HepG2 (cell line): ENCODE measurements at regions not wholly inside any gene's neighbourhood (a gene's known extent, or its start where the extent isn't known, plus 50 kb on each side); places are given as distances from the start of the nearest gene placed in this dataset.

ENCODE experiments used
- ATAC-seq: fragments of 200-7000 bp; cut with Tn5 transposase; 3 replicates; pipeline ENCODE4 v1.9.1; 2020; ENCODE audit warnings: mild to moderate bottlenecking, moderate library complexity
- BruUV-seq: library from RNA; stranded (reverse); fragments of 400-500 nt; replicated peaks from 2 replicates; lab custom pipeline; 2021; lab: Mats Ljungman, UMichigan
- CTCF ChIA-PET: fragments of 300-600 bp; formaldehyde crosslinking; extraction: SDS; loops from one replicate; lab custom pipeline; 2021; ENCODE audit warnings: low total read pairs, inconsistent platforms, low intra/inter-chr PET ratio; lab: Yijun Ruan, JAX
- POLR2A ChIA-PET: fragments of 350-600 bp; sonication (Branson Sonifier 250); formaldehyde crosslinking; loops from one replicate; lab custom pipeline; 2020; ENCODE audit warnings: antibody characterized with exemption, inconsistent platforms; lab: Yijun Ruan, JAX
- DNase-seq: peaks from one replicate; pipeline ENCODE4 v3.0.0-alpha.2; 2015; ENCODE audit warnings: low spot score
- FAIRE-seq: peaks from 3 replicates; lab custom pipeline; 2011; peaks lifted over from hg19 to GRCh38; lab: Jason Lieb, UNC
- H2AFZ ChIP-seq: one replicate; pipeline ENCODE4 v1.6.1; 2011; ENCODE audit warnings: low read length, inconsistent platforms
- H3K27ac ChIP-seq: fragments of 300-600 bp; 3 replicates; pipeline ENCODE4 v1.8.0; 2011; ENCODE audit warnings: mixed run types, mild to moderate bottlenecking, mixed read lengths, low read length, inconsistent platforms; ENCODE audit not compliant: insufficient read depth; ENCODE audit errors: extremely low read length
- H3K27me3 ChIP-seq, 2 experiments: fragments of 200-600 bp in 1 of 2; 2 replicates in 1 of 2; 3 replicates in 1 of 2; pipeline versions ENCODE4 v1.6.0 to v1.8.0; 2011; ENCODE audit warnings: low read length in 2 of 2, mild to moderate bottlenecking in 2 of 2, moderate library complexity in 2 of 2, inconsistent platforms in 1 of 2; ENCODE audit not compliant: insufficient read depth in 2 of 2, control insufficient read depth in 1 of 2
- H3K36me3 ChIP-seq, 2 experiments: fragments of 200-600 bp in 1 of 2; replicated peaks in 1 of 2; 2 replicates in 1 of 2; 3 replicates in 1 of 2; pipeline versions ENCODE4 v1.5.1 to v1.8.0; 2011; ENCODE audit warnings: low read length in 2 of 2, inconsistent platforms in 1 of 2; ENCODE audit not compliant: insufficient read depth in 2 of 2, control insufficient read depth in 1 of 2
- H3K4me1 ChIP-seq: 2 replicates; pipeline ENCODE4 v1.5.1; 2012; ENCODE audit warnings: low read length, inconsistent platforms; ENCODE audit not compliant: insufficient read depth
- H3K4me2 ChIP-seq: 2 replicates; pipeline ENCODE4 v1.6.0; 2011; ENCODE audit warnings: low read depth, low read length, inconsistent platforms
- H3K4me3 ChIP-seq, 3 experiments: fragments of 200-600 bp in 1 of 3; sonication (generic), shearing (Covaris generic) in 1 of 3; replicated peaks in 1 of 3; 2 replicates each; pipeline ENCODE4 v1.5.1; 2011 to 2016; ENCODE audit warnings: low read length in 3 of 3, inconsistent platforms in 2 of 3, low read depth in 2 of 3, mild to moderate bottlenecking in 2 of 3, control low read depth in 1 of 3, mixed read lengths in 1 of 3; ENCODE audit not compliant: insufficient read depth in 1 of 3
- H3K79me2 ChIP-seq: one replicate; pipeline ENCODE4 v1.6.1; 2011; ENCODE audit warnings: low read length, inconsistent platforms; ENCODE audit not compliant: insufficient read depth
- H3K9ac ChIP-seq: 2 replicates; pipeline ENCODE4 v1.6.0; 2011; ENCODE audit warnings: mild to moderate bottlenecking, low read depth, low read length, inconsistent platforms; ENCODE audit not compliant: insufficient read depth
- H3K9me3 ChIP-seq: 2 replicates; pipeline ENCODE4 v1.5.1; 2012; ENCODE audit warnings: mild to moderate bottlenecking, low read length
- H4K20me1 ChIP-seq: 2 replicates; pipeline ENCODE4 v1.6.0; 2011; ENCODE audit warnings: inconsistent platforms, mild to moderate bottlenecking, low read length, moderate library complexity; ENCODE audit not compliant: insufficient read depth
- ADNP ChIP-seq: sonication (generic); formaldehyde crosslinking; IDR thresholded peaks from 2 replicates; pipeline ENCODE4 v1.4.0; 2020; ENCODE audit warnings: missing genetic modification reagents
- CBX5 ChIP-seq: sonication (generic); formaldehyde crosslinking; IDR thresholded peaks from 2 replicates; pipeline ENCODE4 v1.4.0; 2020; ENCODE audit warnings: missing genetic modification reagents, borderline replicate concordance
- DR1 ChIP-seq: sonication (generic); formaldehyde crosslinking; IDR thresholded peaks from 2 replicates; pipeline ENCODE4 v1.8.0; 2021; ENCODE audit warnings: mild to moderate bottlenecking, missing genetic modification reagents, inconsistent platforms
- HNRNPUL1 ChIP-seq: fragments of 200-400 bp; formaldehyde crosslinking; IDR thresholded peaks from 2 replicates; pipeline ENCODE4 v1.6.1; 2017; ENCODE audit warnings: low read depth, mild to moderate bottlenecking, low read length, moderate library complexity
- PCBP1 ChIP-seq: fragments of 200-400 bp; formaldehyde crosslinking; IDR thresholded peaks from 2 replicates; pipeline ENCODE4 v1.6.1; 2017; ENCODE audit warnings: mild to moderate bottlenecking, low read depth, low read length, borderline replicate concordance
- SP1 ChIP-seq, 2 experiments: fragments of 450-650 bp in 1 of 2; sonication (generic) in 1 of 2; formaldehyde crosslinking in 1 of 2; IDR thresholded peaks; 2 replicates each; pipeline versions ENCODE4 v1.4.0 to v1.6.1; 2016 to 2020; ENCODE audit warnings: missing genetic modification reagents in 1 of 2
- SYNCRIP ChIP-seq: fragments of 200-400 bp; formaldehyde crosslinking; IDR thresholded peaks from 2 replicates; pipeline ENCODE4 v1.6.1; 2018; ENCODE audit warnings: mild to moderate bottlenecking, low read depth, low read length; ENCODE audit not compliant: insufficient read depth
- TCF7L2 ChIP-seq: IDR thresholded peaks from 2 replicates; pipeline ENCODE4 v1.6.1; 2011; ENCODE audit warnings: mild to moderate bottlenecking, low read depth, low read length, moderate library complexity
- YEATS2 ChIP-seq: sonication (generic); formaldehyde crosslinking; IDR thresholded peaks from 2 replicates; pipeline ENCODE4 v1.4.0; 2020; ENCODE audit warnings: missing genetic modification reagents, borderline replicate concordance
- ZFP41 ChIP-seq: sonication (generic); formaldehyde crosslinking; IDR thresholded peaks from 2 replicates; pipeline ENCODE4 v1.4.0; 2020; ENCODE audit warnings: mild to moderate bottlenecking, missing genetic modification reagents, borderline replicate concordance
- ZNF180 ChIP-seq: sonication (generic); formaldehyde crosslinking; IDR thresholded peaks from 2 replicates; pipeline ENCODE4 v1.4.0; 2020; ENCODE audit warnings: low read depth, missing genetic modification reagents, borderline replicate concordance
- ZNF329 ChIP-seq: sonication (generic); formaldehyde crosslinking; IDR thresholded peaks from 2 replicates; pipeline ENCODE4 v1.9.0; 2021; ENCODE audit warnings: low read depth, mild to moderate bottlenecking, missing genetic modification reagents
- ZNF337 ChIP-seq: sonication (generic); formaldehyde crosslinking; IDR thresholded peaks from 2 replicates; pipeline ENCODE4 v1.5.1; 2020; ENCODE audit warnings: missing genetic modification reagents, low read depth, mild to moderate bottlenecking, borderline replicate concordance
- ZNF607 ChIP-seq: sonication (generic); formaldehyde crosslinking; IDR thresholded peaks from 2 replicates; pipeline ENCODE4 v1.5.1; 2020; ENCODE audit warnings: missing genetic modification reagents, mild to moderate bottlenecking, borderline replicate concordance
- WGBS: methylation state at CpG from one replicate; pipeline ENCODE4 v1.1.6; 2017; ENCODE audit warnings: low lambda C conversion rate; 5-methylcytosine and 5-hydroxymethylcytosine counted together
- in situ Hi-C: cut with HindIII; loops from 2 replicates; pipeline ENCODE4 v1.10.0; 2017; ENCODE audit warnings: low pct_unique_long_range_greater_than_20kb; ENCODE audit not compliant: extremely low pct_ligation_motif_present
- intact Hi-C: fragments of 100-400 bp; cut with micrococcal nuclease; formaldehyde crosslinking; loops from one replicate; pipeline ENCODE4 v1.10.0; 2022; ENCODE audit not compliant: unreplicated experiment
- TF ChIP-seq, protein P1 (sequence below): sonication (generic); formaldehyde crosslinking; conservative IDR thresholded peaks from 2 replicates; pipeline ENCODE4 v1.4.0; 2020; ENCODE audit warnings: missing genetic modification reagents
- TF ChIP-seq, protein P2 (sequence below): sonication (generic); formaldehyde crosslinking; IDR thresholded peaks from 2 replicates; pipeline ENCODE4 v1.5.0; 2020; ENCODE audit warnings: missing genetic modification reagents

DNA sequence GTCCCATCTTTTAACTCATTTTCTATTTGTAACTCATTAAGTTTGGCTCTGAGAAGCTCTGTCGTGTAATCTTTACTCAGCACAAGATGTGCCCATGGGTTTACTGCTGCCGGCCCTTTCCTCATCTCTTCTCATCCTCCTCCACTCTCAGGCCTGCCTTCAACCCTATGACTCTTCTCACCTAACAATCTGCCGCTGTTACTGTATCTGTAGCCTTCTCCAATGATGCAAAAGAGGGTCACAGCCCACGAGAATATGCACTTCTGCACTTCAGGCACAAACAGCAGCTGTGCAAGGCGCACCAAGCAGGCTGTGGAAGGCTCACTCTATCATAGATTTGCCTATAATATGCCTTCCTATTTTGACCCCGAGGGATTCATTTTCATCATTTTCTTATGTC is 546.5 kb upstream of the GALNTL6 start:
- BruUV-seq, result no TSS peak
- in situ Hi-C loops (no loop called here), intact Hi-C loops (no loop called here)
- H4K20me1 ChIP-seq, result no peaks in the 10 kb centered on the region
- WGBS, result 3% methylated on average over 6 of the region's 6 CpGs
- H3K4me1 ChIP-seq, result no peaks in the 10 kb centered on the region
- H2AFZ ChIP-seq, result no peak overlapping the region
- H3K79me2 ChIP-seq, result no peaks in the 10 kb centered on the region
- ATAC-seq, result no peak
- H3K9me3 ChIP-seq, result no peaks in the 10 kb centered on the region
- H3K27me3 ChIP-seq, result no peaks in the 10 kb centered on the region
- H3K9ac ChIP-seq, result no peak overlapping the region
- no peak overlapping the region for H3K4me2 ChIP-seq
- TF ChIP-seq, protein P1, sequence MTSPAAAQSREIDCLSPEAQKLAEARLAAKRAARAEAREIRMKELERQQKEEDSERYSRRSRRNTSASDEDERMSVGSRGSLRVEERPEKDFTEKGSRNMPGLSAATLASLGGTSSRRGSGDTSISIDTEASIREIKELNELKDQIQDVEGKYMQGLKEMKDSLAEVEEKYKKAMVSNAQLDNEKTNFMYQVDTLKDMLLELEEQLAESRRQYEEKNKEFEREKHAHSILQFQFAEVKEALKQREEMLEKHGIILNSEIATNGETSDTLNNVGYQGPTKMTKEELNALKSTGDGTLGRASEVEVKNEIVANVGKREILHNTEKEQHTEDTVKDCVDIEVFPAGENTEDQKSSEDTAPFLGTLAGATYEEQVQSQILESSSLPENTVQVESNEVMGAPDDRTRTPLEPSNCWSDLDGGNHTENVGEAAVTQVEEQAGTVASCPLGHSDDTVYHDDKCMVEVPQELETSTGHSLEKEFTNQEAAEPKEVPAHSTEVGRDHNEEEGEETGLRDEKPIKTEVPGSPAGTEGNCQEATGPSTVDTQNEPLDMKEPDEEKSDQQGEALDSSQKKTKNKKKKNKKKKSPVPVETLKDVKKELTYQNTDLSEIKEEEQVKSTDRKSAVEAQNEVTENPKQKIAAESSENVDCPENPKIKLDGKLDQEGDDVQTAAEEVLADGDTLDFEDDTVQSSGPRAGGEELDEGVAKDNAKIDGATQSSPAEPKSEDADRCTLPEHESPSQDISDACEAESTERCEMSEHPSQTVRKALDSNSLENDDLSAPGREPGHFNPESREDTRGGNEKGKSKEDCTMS (CRISPR knock-in tag), result no peak
- TF ChIP-seq SYNCRIP (no peak), DR1 (CRISPR knock-in tag) (no peak), CBX5 (CRISPR knock-in tag) (no peak)
- TF ChIP-seq, all 625 proteins: peak for 0
- Histone ChIP-seq H3K4me3 (no peak overlapping the region), H3K27ac (no peak overlapping the region), H3K36me3 (no peaks in the 10 kb centered on the region)
- POLR2A ChIA-PET, result no interaction called here
- CTCF ChIA-PET, result no interaction called here
- DNase-seq, result no peak
- FAIRE-seq, result no peak

DNA sequence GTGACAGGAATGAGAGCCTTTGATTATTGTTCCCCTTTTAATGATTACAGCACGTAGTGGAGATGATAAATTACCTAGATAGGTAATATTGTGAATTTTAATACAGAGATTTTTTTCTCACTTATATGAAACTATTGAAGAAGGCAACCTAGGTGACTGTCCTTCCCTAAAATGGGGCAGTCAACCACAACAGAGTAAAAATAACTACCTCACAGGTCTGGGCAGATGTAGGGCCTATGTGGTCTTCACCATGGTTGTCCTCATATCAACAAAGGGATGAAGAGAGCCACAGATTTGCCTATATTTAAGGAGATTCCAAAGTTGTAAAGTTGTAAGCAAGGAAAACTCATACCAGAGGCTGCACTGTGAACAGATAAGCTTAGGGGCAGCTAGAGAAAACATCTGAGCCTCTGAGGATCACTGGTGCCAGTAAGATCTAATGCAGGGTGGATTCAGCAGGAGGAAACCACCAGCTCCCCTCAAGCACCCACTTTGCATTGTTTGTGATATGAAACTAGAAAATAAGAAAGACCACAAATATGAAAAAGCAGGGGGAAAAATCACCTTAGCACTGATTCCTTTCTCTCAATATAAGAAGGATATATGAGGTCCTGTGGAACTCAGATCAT is 547.9 kb upstream of the GALNTL6 start:
- H3K4me1 ChIP-seq, result no peaks in the 10 kb centered on the region
- FAIRE-seq (no peak), DNase-seq (no peak), ATAC-seq (no peak)
- H3K27me3 ChIP-seq, result no peaks in the 10 kb centered on the region
- no peak overlapping the region for H3K4me2 ChIP-seq
- no peaks in the 10 kb centered on the region for H3K9me3 ChIP-seq
- H3K36me3 ChIP-seq, result no peaks in the 10 kb centered on the region
- no peak overlapping the region for H3K4me3 ChIP-seq
- BruUV-seq, result no TSS peak
- ChIA-PET CTCF (no interaction called here), POLR2A (no interaction called here)
- no peak overlapping the region for H3K9ac ChIP-seq
- intact Hi-C loops, result no loop called here
- no peak overlapping the region for H2AFZ ChIP-seq
- in situ Hi-C loops, result no loop called here
- no peaks in the 10 kb centered on the region for H3K79me2 ChIP-seq
- 4% methylated on average over 1 of the region's 1 CpG for WGBS
- H4K20me1 ChIP-seq, result no peaks in the 10 kb centered on the region
- H3K27ac ChIP-seq, result no peak overlapping the region
- no peak for TF ChIP-seq YEATS2 (CRISPR knock-in tag)
- TF ChIP-seq ZNF180 (CRISPR knock-in tag), result no peak
- TF ChIP-seq ZFP41 (CRISPR knock-in tag), result no peak
- no peak for TF ChIP-seq ZNF337
- TF ChIP-seq HNRNPUL1, result no peak
- TF ChIP-seq PCBP1, result no peak
- no peak for TF ChIP-seq ADNP (CRISPR knock-in tag)
- TF ChIP-seq, protein P2, sequence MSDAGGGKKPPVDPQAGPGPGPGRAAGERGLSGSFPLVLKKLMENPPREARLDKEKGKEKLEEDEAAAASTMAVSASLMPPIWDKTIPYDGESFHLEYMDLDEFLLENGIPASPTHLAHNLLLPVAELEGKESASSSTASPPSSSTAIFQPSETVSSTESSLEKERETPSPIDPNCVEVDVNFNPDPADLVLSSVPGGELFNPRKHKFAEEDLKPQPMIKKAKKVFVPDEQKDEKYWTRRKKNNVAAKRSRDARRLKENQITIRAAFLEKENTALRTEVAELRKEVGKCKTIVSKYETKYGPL (CRISPR knock-in tag), result no peak
- TF ChIP-seq TCF7L2, result no peak
- no peak for TF ChIP-seq ZNF329
- TF ChIP-seq ZNF607 (CRISPR knock-in tag), result no peak
- no peak for TF ChIP-seq SP1 (IDR thresholded peaks at IDR 0.05)
- no peak for TF ChIP-seq SP1 (CRISPR knock-in tag; IDR thresholded peaks at IDR 0.05)
